Loucy (cell line): ENCODE measurements at regions not wholly inside any gene's neighbourhood (a gene's known extent, or its start where the extent isn't known, plus 50 kb on each side); places are given as distances from the start of the nearest gene placed in this dataset.

Source experiments
- H2AFZ ChIP-seq: fragments of 200-600 bp; sonication (generic); 2 replicates; pipeline ENCODE4 v1.6.0; 2016; ENCODE audit warnings: antibody characterized with exemption, mild to moderate bottlenecking, low read length, moderate library complexity
- H3F3A ChIP-seq: fragments of 200-600 bp; 2 replicates; pipeline ENCODE4 v1.6.0; 2016; ENCODE audit warnings: antibody characterized with exemption, low read depth, mild to moderate bottlenecking
- H3K27me3 ChIP-seq: fragments of 200-600 bp; sonication (generic); 2 replicates; pipeline ENCODE4 v1.6.1; 2014; ENCODE audit warnings: low read length, mild to moderate bottlenecking; ENCODE audit not compliant: insufficient read depth, poor library complexity, severe bottlenecking
- H3K36me3 ChIP-seq: fragments of 200-600 bp; sonication (generic); 2 replicates; pipeline ENCODE4 v1.6.1; 2016; ENCODE audit warnings: low read length; ENCODE audit not compliant: insufficient read depth
- H3K4me1 ChIP-seq: fragments of 200-600 bp; sonication (generic); 2 replicates; pipeline ENCODE4 v1.5.1; 2014; ENCODE audit warnings: low read length, mild to moderate bottlenecking; ENCODE audit not compliant: insufficient read depth, poor library complexity, severe bottlenecking
- H3K4me2 ChIP-seq: fragments of 200-600 bp; sonication (generic); 2 replicates; pipeline ENCODE4 v1.6.0; 2014; ENCODE audit warnings: antibody characterized with exemption, low read length, low read depth, mild to moderate bottlenecking; ENCODE audit not compliant: poor library complexity, severe bottlenecking
- H3K4me3 ChIP-seq: fragments of 200-600 bp; sonication (generic); 2 replicates; pipeline ENCODE4 v1.5.1; 2014; ENCODE audit warnings: low read length, mild to moderate bottlenecking, mixed read lengths; ENCODE audit not compliant: poor library complexity, severe bottlenecking
- H3K79me2 ChIP-seq: fragments of 200-600 bp; sonication (generic); 2 replicates; pipeline ENCODE4 v1.6.1; 2014; ENCODE audit warnings: low read length; ENCODE audit not compliant: insufficient read depth
- H3K9ac ChIP-seq: fragments of 200-600 bp; sonication (generic); 2 replicates; pipeline ENCODE4 v1.6.0; 2014; ENCODE audit warnings: mild to moderate bottlenecking, low read depth, low read length, moderate library complexity; ENCODE audit not compliant: poor library complexity, severe bottlenecking
- H3K9me2 ChIP-seq: fragments of 200-600 bp; sonication (generic); replicated peaks from 2 replicates; pipeline ENCODE4 v1.6.1; 2016; ENCODE audit warnings: low read depth, low read length, mixed read lengths
- H3K9me3 ChIP-seq: fragments of 200-600 bp; sonication (generic); 2 replicates; pipeline ENCODE4 v1.6.1; 2014; ENCODE audit warnings: mild to moderate bottlenecking, antibody characterized with exemption, low read length, low read depth; ENCODE audit not compliant: insufficient read depth
- H4K20me1 ChIP-seq: fragments of 200-600 bp; sonication (generic); 2 replicates; pipeline ENCODE4 v1.6.0; 2014; ENCODE audit warnings: antibody characterized with exemption, low read length, mild to moderate bottlenecking; ENCODE audit not compliant: insufficient read depth, poor library complexity, severe bottlenecking
- EZH2phosphoT487 ChIP-seq: fragments of 200-600 bp; IDR thresholded peaks from 2 replicates; pipeline ENCODE4 v1.6.1; 2018; ENCODE audit warnings: antibody characterized with exemption, mild to moderate bottlenecking, moderate library complexity, borderline replicate concordance
- TF ChIP-seq, protein P1 (sequence below): fragments of 200-600 bp; sonication (generic); conservative IDR thresholded peaks from 2 replicates; pipeline ENCODE4 v1.5.1; 2014; ENCODE audit warnings: mild to moderate bottlenecking, antibody characterized with exemption, low read length

DNA sequence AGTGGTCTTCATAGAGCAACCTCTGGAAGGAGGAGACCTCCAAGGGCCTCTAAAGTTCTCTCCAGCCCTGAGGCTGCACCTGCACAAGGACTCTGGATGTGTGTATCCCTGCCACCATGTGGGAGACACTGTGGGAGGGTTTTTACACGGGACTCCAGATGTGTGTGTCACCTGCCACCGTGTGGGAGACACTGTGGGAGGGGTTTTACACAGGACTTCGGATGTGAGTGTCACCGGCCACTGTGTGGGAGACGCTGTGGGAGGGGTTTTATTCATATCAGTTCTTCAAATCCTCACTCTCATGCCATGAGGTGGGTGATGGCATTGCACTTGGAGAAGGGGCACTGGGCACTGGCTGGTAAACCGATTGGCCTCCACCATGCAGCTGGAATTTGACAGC, 90.2 kb upstream of the SSTR4 start:
- H3K79me2 ChIP-seq: no peaks in the 10 kb centered on the region
- no peak overlapping the region for H2AFZ ChIP-seq
- H4K20me1 ChIP-seq: no peaks in the 10 kb centered on the region
- no peaks in the 10 kb centered on the region for H3K36me3 ChIP-seq
- H3K9me2 ChIP-seq: no peaks in the 10 kb centered on the region
- H3K4me2 ChIP-seq: no peak overlapping the region
- TF ChIP-seq EZH2phosphoT487: no peak
- TF ChIP-seq, protein P1, sequence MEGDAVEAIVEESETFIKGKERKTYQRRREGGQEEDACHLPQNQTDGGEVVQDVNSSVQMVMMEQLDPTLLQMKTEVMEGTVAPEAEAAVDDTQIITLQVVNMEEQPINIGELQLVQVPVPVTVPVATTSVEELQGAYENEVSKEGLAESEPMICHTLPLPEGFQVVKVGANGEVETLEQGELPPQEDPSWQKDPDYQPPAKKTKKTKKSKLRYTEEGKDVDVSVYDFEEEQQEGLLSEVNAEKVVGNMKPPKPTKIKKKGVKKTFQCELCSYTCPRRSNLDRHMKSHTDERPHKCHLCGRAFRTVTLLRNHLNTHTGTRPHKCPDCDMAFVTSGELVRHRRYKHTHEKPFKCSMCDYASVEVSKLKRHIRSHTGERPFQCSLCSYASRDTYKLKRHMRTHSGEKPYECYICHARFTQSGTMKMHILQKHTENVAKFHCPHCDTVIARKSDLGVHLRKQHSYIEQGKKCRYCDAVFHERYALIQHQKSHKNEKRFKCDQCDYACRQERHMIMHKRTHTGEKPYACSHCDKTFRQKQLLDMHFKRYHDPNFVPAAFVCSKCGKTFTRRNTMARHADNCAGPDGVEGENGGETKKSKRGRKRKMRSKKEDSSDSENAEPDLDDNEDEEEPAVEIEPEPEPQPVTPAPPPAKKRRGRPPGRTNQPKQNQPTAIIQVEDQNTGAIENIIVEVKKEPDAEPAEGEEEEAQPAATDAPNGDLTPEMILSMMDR: no peak
- H3K9ac ChIP-seq: no peak overlapping the region
- no peaks in the 10 kb centered on the region for H3K27me3 ChIP-seq
- H3K4me1 ChIP-seq: no peaks in the 10 kb centered on the region
- no peaks in the 10 kb centered on the region for H3K9me3 ChIP-seq
- no peaks in the 10 kb centered on the region for H3F3A ChIP-seq
- no peak overlapping the region for H3K4me3 ChIP-seq

DNA sequence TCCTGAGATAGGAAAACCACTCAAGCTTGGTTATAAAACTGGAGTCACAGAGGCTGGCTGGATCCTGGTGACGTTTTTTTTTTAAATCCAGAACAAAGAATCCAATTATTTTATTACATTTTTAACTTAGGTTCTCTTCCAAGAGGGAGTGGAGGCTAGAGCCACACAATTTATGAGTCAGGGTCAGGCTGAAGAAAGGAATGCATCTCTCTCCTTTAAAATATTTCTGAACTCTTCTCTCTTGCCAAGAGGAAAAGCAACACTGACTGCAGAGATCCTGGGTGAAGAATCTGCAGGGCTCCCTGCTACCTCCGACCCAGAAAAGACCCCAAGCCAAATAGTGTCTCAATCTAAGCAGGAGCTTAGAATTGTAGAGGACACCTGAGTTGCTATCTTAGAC, 88.5 kb upstream of the SSTR4 start:
- no peaks in the 10 kb centered on the region for H3K4me1 ChIP-seq
- no peak overlapping the region for H3K9ac ChIP-seq
- H3K4me3 ChIP-seq: no peak overlapping the region
- no peaks in the 10 kb centered on the region for H3K9me3 ChIP-seq
- no peaks in the 10 kb centered on the region for H3K36me3 ChIP-seq
- TF ChIP-seq, protein P1: no peak
- no peak for TF ChIP-seq EZH2phosphoT487
- no peak overlapping the region for H2AFZ ChIP-seq
- no peaks in the 10 kb centered on the region for H3K9me2 ChIP-seq
- H4K20me1 ChIP-seq: no peaks in the 10 kb centered on the region
- H3K79me2 ChIP-seq: no peaks in the 10 kb centered on the region
- H3K4me2 ChIP-seq: no peak overlapping the region
- no peaks in the 10 kb centered on the region for H3F3A ChIP-seq
- H3K27me3 ChIP-seq: no peaks in the 10 kb centered on the region

DNA sequence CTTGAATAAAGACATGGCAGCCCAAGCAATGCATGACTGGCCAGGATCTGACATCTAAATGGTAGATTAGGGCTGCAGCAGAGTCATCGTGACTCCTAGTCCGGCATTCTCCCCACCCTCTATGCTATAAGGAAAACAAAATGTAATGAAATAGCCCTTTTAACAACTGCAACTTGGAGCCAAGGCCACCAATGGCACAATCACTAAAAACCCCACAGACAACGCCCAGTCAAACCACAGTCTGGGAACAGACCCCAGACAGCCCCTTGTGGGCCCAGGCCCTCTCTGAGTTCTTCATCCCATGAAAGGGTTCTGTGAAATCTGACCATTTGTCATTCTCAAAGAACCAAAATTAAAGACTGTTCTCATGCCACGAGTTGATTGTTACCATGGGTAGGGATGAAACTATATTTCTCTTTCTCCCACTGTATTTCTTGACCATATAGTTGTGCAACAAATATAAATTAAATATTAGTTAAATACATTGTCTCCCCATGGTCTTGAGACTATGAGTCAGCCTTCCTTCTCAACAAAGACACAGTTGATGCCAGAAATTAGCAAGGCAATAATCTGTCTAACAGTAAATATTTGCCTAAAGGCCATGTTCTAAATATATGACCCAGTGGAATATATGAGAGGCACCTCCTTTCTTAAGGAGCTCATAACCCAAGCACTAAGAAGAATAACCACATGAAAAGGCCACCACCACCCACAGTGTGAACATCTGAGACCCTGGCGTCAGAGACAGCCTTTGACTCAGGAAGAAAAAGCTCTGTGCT, 85.6 kb upstream of the SSTR4 start:
- Histone ChIP-seq H3K79me2 (no peaks in the 10 kb centered on the region), H3K9ac (no peak overlapping the region), H4K20me1 (no peaks in the 10 kb centered on the region), H3K9me3 (no peaks in the 10 kb centered on the region), H2AFZ (no peak overlapping the region), H3K36me3 (no peaks in the 10 kb centered on the region), H3F3A (no peaks in the 10 kb centered on the region), H3K4me1 (no peaks in the 10 kb centered on the region), H3K9me2 (no peaks in the 10 kb centered on the region), H3K4me2 (no peak overlapping the region), H3K27me3 (no peaks in the 10 kb centered on the region), H3K4me3 (no peak overlapping the region)
- TF ChIP-seq EZH2phosphoT487: no peak
- TF ChIP-seq, protein P1: no peak
